Keratinocyte (primary cell): ENCODE measurements at regions not wholly inside any gene's neighbourhood (a gene's known extent, or its start where the extent isn't known, plus 50 kb on each side); places are given as distances from the start of the nearest gene placed in this dataset.
"Not testable (repeated sequence)": the region's sequence is repeated elsewhere in the genome, so short reads cannot be mapped to it uniquely, and the experiment has no call there.

ENCODE experiments used
- DNase-seq: peaks from one replicate; pipeline ENCODE4 v3.0.0-alpha.2; 2011; ENCODE audit warnings: low read depth, missing footprints, low spot score
- FAIRE-seq: peaks from 2 replicates; lab custom pipeline; 2011; peaks lifted over from hg19 to GRCh38; lab: Jason Lieb, UNC
- H2AFZ ChIP-seq: 2 replicates; pipeline ENCODE4 v1.6.0; 2012; ENCODE audit warnings: low read length, control low read depth, inconsistent platforms; ENCODE audit not compliant: control insufficient read depth
- H3K27ac ChIP-seq: 2 replicates; pipeline ENCODE4 v1.5.1; 2011; ENCODE audit warnings: low read length; ENCODE audit not compliant: control insufficient read depth, insufficient read depth
- H3K27me3 ChIP-seq: 3 replicates; pipeline ENCODE4 v1.6.0; 2011; ENCODE audit warnings: low read length; ENCODE audit not compliant: control insufficient read depth, insufficient read depth; ENCODE audit errors: extremely low read depth
- H3K36me3 ChIP-seq, 2 experiments: 2 replicates in 1 of 2; 3 replicates in 1 of 2; pipeline ENCODE4 v1.5.1; 2011; ENCODE audit warnings: low read length in 2 of 2, mild to moderate bottlenecking in 1 of 2; ENCODE audit not compliant: control insufficient read depth in 2 of 2, insufficient read depth in 2 of 2; ENCODE audit errors: extremely low read depth in 1 of 2
- H3K4me1 ChIP-seq: 3 replicates; pipeline ENCODE4 v1.5.1; 2011; ENCODE audit warnings: low read length; ENCODE audit not compliant: control insufficient read depth, insufficient read depth; ENCODE audit errors: extremely low read depth
- H3K4me2 ChIP-seq: 3 replicates; pipeline ENCODE4 v1.6.0; 2011; ENCODE audit warnings: low read depth, low read length; ENCODE audit not compliant: control insufficient read depth, insufficient read depth; ENCODE audit errors: extremely low read depth
- H3K4me3 ChIP-seq, 3 experiments: fragments of 200-600 bp in 1 of 3; sonication (generic) in 1 of 3; 2 replicates in 2 of 3; 3 replicates in 1 of 3; pipeline ENCODE4 v1.5.1; 2011 to 2016; ENCODE audit warnings: low read length in 3 of 3, mild to moderate bottlenecking in 3 of 3, control low read depth in 2 of 3, inconsistent platforms in 1 of 3, low read depth in 1 of 3, mixed read lengths in 1 of 3, mixed run types in 1 of 3, moderate library complexity in 1 of 3; ENCODE audit not compliant: control insufficient read depth in 2 of 3, insufficient read depth in 2 of 3; ENCODE audit errors: extremely low read depth in 1 of 3
- H3K79me2 ChIP-seq: 2 replicates; pipeline ENCODE4 v1.6.0; 2012; ENCODE audit warnings: low read length; ENCODE audit not compliant: control insufficient read depth, insufficient read depth
- H3K9ac ChIP-seq: 3 replicates; pipeline ENCODE4 v1.6.0; 2011; ENCODE audit warnings: low read length; ENCODE audit not compliant: control insufficient read depth, insufficient read depth; ENCODE audit errors: extremely low read depth
- H3K9me1 ChIP-seq: 3 replicates; pipeline ENCODE4 v1.6.0; 2011; ENCODE audit warnings: low read length; ENCODE audit not compliant: control insufficient read depth, insufficient read depth; ENCODE audit errors: extremely low read depth
- H3K9me3 ChIP-seq: 2 replicates; pipeline ENCODE4 v1.5.1; 2012; ENCODE audit warnings: low read depth, low read length; ENCODE audit not compliant: control insufficient read depth
- H4K20me1 ChIP-seq: 3 replicates; pipeline ENCODE4 v1.6.0; 2011; ENCODE audit warnings: low read length; ENCODE audit not compliant: control insufficient read depth, insufficient read depth; ENCODE audit errors: extremely low read depth
- CTCF ChIP-seq, 3 experiments: IDR thresholded peaks in 1 of 3; conservative IDR thresholded peaks in 1 of 3; optimal IDR thresholded peaks in 1 of 3; 2 replicates in 2 of 3; 3 replicates in 1 of 3; pipeline versions ENCODE3 to v1.5.1; 2011; ENCODE audit warnings: low read length in 3 of 3, mild to moderate bottlenecking in 3 of 3, moderate library complexity in 2 of 3, control low read depth in 1 of 3, inconsistent platforms in 1 of 3; ENCODE audit not compliant: insufficient read depth in 2 of 3; ENCODE audit errors: extremely low read depth in 1 of 3
- dilution Hi-C: fragments of 300-500 bp; cut with MboI; formaldehyde crosslinking; loops from one replicate; pipeline ENCODE4 v1.7.0; 2020; ENCODE audit warnings: low sequenced_read_pairs; ENCODE audit not compliant: extremely low pct_ligation_motif_present

GRCh38 chr9:66152406-66152805, 415.5 kb downstream of the FOXD4L4 start:
- H3K9ac ChIP-seq, H3K4me2 ChIP-seq, H3K79me2 ChIP-seq, H3K4me3 ChIP-seq, H4K20me1 ChIP-seq, H3K27me3 ChIP-seq, H3K36me3 ChIP-seq, H3K27ac ChIP-seq, DNase-seq, dilution Hi-C loops, H3K9me1 ChIP-seq, H2AFZ ChIP-seq, FAIRE-seq, H3K9me3 ChIP-seq, H3K4me1 ChIP-seq: not testable (repeated sequence)

DNA sequence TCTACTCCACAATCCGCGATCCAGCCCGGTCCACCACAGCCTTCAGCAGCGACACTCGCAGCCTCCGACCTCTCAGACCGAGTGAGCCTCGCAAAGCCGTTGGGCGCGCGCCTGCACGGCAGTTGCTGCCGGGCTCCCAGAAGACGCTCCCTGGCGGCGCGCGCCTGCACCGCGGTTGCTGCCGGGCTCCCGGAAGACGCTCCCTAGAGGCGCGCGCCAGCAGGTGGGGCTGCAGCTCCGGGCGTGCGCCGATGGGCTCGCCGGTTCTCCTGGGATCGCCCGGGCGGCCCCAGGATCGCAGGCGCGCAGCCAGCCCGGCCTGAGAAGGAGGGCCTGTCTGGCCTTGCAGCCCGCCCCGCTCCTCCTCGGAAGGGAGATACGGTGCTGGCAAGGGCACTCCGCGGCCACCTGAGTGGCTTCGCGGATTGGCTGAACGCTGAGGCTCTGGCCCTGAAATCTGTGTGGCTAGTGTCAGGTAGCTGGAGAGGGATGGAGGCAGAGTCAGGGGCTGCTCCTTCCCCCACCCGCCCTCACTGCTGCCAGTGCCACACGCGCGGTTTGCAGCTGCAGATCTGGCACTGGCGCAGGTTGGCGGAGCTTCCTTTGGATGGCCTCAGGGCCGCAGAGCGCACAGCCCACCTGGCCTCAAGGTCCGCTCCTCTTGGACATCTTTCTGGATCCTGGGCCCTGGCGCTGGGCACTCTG, 416.2 kb downstream of the FOXD4L4 start:
- H3K4me3 ChIP-seq, H4K20me1 ChIP-seq, H3K9me3 ChIP-seq, H3K4me1 ChIP-seq, H3K36me3 ChIP-seq, H3K9me1 ChIP-seq, DNase-seq, H3K27me3 ChIP-seq, FAIRE-seq, H3K79me2 ChIP-seq, H3K27ac ChIP-seq, H3K9ac ChIP-seq, dilution Hi-C loops: not testable (repeated sequence)
- Histone ChIP-seq H3K4me2 (peak overlapping the region; percentile 22), H2AFZ (peak overlapping the region; percentile 20)
- TF ChIP-seq CTCF (optimal IDR thresholded peaks at IDR 0.05 in 1 of 3, IDR thresholded peaks at IDR 0.05 in 1 of 3, conservative IDR thresholded peaks at IDR 0.05 in 1 of 3; ENCODE audit: extremely low read depth in 1 of 3, insufficient read depth in 2 of 3, low read length in 3 of 3): peak in 1 of 3 experiments; percentile 45

DNA sequence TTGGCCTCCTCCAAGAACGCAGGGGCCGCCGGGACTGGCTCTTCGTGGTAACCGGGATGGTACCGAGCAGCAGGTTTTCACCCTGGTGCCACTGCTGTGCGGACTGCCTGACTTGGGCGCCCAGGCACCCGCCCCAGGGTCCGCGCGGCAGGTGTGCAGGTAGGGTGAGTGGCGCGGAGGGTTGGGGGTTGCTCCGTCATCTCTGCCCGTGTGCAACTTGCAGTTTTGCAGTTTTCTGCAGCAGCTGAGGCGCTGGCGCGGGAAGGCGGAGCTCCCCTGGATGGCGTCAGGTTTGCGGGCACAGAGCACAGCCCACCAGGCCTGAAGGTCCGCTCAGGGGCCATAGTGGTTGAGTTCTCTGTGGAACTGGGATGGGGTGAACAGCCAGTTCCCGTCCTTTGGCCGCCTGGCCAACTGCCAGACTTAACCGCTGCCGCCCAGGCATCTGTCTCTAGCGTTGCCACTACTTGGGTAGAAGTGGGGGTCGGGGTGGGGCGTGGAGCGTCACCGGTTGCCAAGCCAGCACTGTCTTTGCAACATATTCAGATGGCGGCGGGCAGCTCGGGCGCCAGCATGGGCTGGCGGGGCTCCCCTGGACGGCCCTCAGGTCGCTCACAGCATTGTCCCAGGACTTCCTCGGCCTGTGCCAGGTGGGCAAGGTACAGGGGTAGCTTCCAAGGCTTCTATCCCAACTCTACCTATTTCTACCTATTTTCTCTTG, 417.2 kb downstream of the FOXD4L4 start:
- dilution Hi-C loops, H3K27me3 ChIP-seq, H3K9me3 ChIP-seq, H3K4me3 ChIP-seq, H3K4me1 ChIP-seq, H3K27ac ChIP-seq, H3K4me2 ChIP-seq, DNase-seq, H2AFZ ChIP-seq, H4K20me1 ChIP-seq, H3K36me3 ChIP-seq, H3K9ac ChIP-seq, H3K79me2 ChIP-seq, FAIRE-seq, H3K9me1 ChIP-seq: not testable (repeated sequence)

DNA sequence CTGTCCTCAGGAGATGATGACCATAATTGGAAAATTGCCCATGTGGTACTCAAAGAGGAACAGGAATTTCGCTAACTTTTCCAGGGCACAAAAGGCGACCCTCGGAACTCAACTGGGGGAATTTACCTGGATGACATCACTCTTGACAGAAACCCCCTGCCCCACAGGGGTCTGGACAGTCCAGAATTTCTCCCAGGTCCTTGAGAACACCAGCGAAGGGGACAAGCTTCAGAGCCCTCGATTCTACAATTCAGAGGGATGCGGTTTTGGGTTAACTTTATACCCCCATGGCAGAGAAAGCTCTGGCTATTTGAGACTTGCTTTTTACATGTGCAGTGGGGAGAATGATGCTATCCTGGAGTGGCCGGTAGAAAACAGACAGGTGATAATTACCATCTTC, 445.4 kb downstream of the FOXD4L4 start:
- H3K9me3 ChIP-seq, dilution Hi-C loops, H3K9me1 ChIP-seq, H2AFZ ChIP-seq, H4K20me1 ChIP-seq, DNase-seq, H3K27ac ChIP-seq, H3K36me3 ChIP-seq, H3K79me2 ChIP-seq, H3K4me1 ChIP-seq, H3K9ac ChIP-seq, H3K4me2 ChIP-seq, H3K4me3 ChIP-seq, H3K27me3 ChIP-seq, FAIRE-seq: not testable (repeated sequence)
